GM19238 (cell line): ENCODE measurements at regions not wholly inside any gene's neighbourhood (a gene's known extent, or its start where the extent isn't known, plus 50 kb on each side); places are given as distances from the start of the nearest gene placed in this dataset.
A peak's percentile ranks its signal among the peaks of the same experiment; 100 is the strongest.
"Not testable (repeated sequence)": the region's sequence is repeated elsewhere in the genome, so short reads cannot be mapped to it uniquely, and the experiment has no call there.

ENCODE experiments used
- DNase-seq: peaks from one replicate; pipeline ENCODE4 v3.0.0; 2011; ENCODE audit warnings: low spot score; ENCODE audit not compliant: insufficient read length

GRCh38 chr2:2901384-2902345 is 476.0 kb downstream of the EIPR1 start:
- DNase-seq: peak; percentile 72

DNA sequence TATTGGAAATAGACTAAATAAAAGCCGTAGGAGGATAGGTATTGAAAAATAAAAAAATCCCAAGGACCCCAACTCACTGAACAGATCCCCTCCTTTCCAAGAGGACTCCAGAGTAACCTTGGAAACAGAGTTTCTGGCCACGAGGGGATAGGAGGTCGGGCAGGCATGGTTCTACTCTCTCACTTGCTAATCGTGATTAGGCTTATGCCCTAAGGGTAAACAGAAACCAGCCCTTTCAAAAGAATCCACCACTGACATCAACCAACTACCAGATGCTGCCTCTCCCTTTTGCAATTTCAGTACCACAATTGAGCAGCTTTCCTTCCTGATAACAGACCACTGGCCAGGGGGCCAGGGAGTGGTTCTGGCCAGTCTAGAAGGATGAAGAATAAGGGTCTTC is 477.8 kb downstream of the EIPR1 start:
- no peak for DNase-seq

DNA sequence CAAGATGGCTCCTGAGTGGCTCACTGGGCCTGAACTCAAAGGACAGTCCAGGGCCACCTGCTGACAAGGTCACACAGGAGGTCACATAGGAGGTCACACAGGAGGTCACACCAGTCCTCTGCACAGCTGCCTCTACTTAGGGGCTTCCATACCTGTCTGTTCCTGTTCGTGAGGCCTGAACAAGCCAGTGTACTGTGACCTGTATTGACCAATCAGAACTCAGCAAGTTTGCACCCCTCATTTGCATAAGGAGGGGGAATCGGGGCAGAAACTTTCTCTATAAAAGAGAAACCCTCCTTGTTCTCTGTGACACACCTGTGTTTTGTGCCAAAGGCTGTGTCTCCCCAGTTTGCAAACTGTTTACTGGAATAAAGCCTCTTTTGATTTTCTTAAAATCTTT is 478.9 kb downstream of the EIPR1 start:
- DNase-seq: no peak

DNA sequence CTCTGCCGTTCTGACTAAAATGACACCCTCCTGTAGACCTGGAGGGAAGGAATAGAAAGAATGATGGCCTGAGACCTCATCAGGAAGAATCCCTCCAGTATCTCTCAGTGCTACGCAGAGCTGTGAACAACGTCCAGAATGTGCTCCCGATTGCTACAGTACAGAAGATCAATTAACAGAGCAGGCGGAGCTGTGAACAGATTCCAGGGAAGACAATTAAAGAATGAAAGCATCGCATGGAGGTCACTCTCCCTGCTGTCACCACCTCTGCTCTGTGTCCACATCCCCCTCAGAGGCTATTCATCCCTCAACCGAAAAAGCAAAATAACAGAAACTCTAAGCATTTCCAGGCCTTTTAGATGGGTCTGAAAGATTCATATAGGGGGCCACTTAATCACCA is 481.0 kb downstream of the EIPR1 start:
- no peak for DNase-seq

GRCh38 chr2:2896011-2896410 is 481.6 kb downstream of the EIPR1 start:
- DNase-seq: no peak

- not testable (repeated sequence) for DNase-seq
These were observed 483.6 kb downstream of the EIPR1 start for GRCh38 chr2:2894011-2894410.

DNA sequence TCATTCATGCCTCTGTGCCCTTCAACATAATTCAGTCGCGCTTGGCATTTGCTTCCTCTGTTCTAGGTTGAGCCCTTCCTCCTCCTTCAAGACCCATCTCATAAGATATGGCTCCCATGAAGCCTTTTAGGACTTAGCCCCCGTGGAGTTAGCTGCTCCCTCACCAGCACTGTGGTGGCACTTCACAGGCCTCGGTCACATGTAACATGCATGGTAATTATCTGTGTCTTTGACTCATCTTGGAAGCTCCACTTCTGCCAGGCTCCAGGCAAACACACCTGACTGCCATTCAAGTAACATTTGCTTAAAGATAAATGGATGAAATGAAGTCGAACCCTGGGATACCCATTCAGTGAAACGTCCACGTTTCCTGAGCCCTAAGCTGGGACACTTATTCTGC is 484.7 kb downstream of the EIPR1 start:
- no peak for DNase-seq

GRCh38 chr2:2892378-2892777 is 485.2 kb downstream of the EIPR1 start:
- DNase-seq: no peak

DNA sequence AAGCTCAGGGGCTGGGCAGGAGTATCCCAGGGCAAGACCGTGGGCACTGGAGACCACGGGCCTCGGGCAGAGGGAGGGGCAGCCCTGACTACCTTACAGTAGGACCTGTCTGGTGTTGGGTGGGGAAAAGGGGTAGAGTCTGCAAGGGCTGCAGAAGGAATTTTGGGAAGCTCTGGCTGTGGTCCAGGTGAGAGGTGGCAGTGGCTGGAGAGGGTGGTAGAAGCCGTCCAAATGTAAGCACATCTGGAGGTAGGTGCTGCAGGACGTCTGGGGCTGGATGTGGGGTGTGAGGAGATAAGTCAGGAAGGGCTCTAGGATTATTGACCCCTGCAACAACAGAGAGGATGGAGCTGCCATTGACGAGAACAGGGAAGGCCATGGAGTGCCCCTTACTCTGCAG is 486.7 kb downstream of the EIPR1 start:
- DNase-seq: no peak

DNA sequence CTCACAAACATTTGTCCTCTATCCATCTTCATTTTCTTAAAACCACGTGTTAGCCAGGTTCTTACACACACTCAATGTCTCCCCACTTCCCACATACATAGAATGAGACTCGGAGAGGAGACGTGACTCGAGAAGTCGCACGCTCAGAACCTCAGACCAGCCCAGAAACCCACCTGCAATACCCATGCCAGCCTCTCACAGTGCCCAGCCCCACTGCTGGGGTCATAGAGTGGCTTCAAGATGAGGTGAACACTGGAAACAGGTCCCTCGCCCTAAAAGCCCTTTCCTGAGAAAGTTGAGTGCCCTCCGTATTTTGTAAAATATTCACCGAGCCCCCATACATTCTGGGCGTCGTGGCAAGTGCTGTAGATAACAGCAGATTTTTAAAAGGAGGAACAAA is 487.4 kb downstream of the EIPR1 start:
- DNase-seq: no peak

- DNase-seq: no peak
These were observed 488.0 kb downstream of the EIPR1 start for GRCh38 chr2:2889646-2890045.

DNA sequence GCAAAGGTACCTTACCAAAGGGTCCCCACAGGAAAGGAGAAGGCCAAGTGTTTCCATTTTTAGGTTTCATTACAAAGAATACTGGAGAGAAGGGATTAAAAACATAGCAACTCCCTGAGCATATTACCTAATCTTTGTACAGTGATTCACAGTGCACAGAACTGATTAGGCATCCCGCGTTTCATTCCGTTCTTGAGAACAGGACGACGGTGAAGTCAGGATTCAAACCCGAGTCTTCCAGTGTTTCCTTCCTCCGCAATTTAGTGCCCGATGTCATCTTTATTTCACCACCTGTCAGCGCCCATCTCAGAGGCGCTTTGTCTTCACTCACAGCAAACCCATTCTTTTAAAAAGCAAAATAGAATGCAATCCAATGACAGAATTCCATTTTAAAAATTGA is 488.5 kb downstream of the EIPR1 start:
- DNase-seq: no peak

GRCh38 chr2:2887772-2888387 is 489.7 kb downstream of the EIPR1 start:
- DNase-seq: no peak

- DNase-seq: no peak
These were observed 490.7 kb downstream of the EIPR1 start for GRCh38 chr2:2886922-2887321.

- no peak for DNase-seq
These were observed 496.1 kb downstream of the EIPR1 start for GRCh38 chr2:2881499-2881898.

DNA sequence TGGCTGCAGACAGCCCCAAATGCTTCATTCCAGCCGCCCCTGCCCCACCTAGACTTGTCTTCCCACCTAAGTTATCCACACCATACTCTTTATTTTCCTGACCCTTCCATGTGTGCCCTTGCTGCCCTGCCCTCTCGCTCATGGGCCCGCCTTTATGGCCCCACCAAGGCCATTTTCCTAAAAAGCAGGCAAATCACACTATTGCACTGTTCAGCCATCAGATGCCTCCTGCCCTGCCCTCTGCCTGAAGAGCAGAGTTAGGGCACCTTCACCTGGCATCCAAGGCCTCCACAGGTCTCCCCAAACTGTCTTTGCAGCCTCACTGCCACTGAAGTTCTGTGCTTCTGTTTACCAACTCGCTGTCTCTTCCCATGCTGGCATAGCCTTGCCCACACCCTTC is 496.7 kb downstream of the EIPR1 start:
- no peak for DNase-seq

DNA sequence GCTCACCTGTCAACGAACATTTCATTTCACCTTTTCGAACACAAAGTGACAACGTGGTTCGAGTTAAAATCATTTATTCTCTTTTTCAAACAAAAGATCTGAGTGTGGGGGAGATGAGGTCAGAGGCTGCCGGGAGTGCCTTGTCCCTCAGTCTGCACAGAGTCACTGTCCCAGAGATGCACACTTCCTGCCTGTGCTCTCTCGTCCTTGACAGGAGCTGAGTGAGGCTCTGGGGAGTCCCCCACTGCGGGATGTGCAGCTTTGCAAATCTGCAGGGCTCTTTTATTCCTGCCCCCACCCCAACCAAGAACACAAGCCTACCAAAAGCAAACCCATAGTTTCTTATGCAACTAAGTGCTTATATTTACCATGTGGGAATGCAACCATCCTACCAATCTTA is 497.8 kb downstream of the EIPR1 start:
- peak; percentile 65 for DNase-seq

- DNase-seq: no peak
These were observed 498.5 kb downstream of the EIPR1 start for GRCh38 chr2:2879071-2879470.

DNA sequence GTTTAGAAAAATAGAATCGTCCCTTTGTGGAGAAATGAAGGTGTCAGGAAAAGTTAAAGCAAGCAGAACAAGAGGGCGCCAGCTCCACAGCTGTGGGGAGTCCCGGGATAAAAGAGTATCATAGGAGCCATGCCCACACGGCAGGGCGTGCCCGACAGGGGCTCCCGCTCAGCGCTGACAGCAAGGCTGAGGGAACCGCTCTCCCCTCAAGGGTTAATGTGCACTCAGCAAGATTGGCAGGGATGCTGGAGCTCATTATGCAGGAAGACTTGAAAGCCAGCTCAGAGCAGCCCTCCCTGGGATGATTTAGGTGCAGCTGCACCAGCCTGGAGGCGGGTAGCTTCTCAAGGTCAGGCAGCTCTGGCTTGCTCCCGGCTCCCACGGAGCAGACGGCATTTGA is 500.2 kb downstream of the EIPR1 start:
- no peak for DNase-seq

- DNase-seq: no peak
These were observed 501.0 kb downstream of the EIPR1 start for GRCh38 chr2:2876331-2877221.

DNA sequence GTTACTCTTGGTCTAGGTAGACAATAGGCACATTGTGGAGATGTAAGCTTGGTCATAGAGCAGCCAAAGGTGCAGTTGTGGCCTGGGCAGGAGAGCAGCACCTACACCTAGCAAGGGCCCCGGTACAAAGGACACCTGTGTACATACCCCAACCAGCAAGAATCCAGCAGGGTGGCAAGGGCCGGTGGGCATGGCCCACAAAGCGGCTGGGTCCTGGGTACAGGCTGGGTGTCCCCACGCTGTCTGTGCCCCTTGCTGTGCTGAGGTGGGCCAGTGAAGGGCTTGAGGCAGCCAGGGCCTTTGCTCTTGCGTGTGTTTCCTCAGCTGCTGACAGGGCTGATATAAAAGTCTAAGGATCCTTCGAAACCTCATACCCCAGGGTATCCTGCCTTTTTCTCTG is 501.8 kb downstream of the EIPR1 start:
- DNase-seq: no peak

DNA sequence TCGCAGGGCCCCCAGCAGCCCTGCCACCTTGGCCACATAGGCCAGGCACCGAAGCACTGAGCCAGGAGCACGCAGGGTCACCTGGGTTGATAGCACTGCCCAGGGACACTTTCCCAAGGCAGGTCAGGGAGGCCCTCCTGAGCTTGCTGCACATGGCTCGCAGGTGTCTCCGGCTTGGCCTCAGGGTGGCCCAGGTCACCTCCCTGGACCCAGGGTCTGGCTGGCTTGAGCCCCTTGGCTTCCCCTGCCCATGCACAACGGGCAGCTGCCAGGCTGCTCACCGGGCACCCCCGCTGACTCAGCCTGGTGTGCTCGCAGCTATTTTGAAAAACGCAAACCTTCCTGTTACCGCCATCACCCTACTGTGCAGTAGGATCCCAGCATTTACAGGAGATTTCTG is 502.3 kb downstream of the EIPR1 start:
- DNase-seq: no peak
